ENCODE measurements at regions not wholly inside any gene's neighbourhood (a gene's known extent, or its start where the extent isn't known, plus 50 kb on each side); places are given as distances from the start of the nearest gene placed in this dataset.
"Not testable (repeated sequence)": the region's sequence is repeated elsewhere in the genome, so short reads cannot be mapped to it uniquely, and the experiment has no call there.

DNA sequence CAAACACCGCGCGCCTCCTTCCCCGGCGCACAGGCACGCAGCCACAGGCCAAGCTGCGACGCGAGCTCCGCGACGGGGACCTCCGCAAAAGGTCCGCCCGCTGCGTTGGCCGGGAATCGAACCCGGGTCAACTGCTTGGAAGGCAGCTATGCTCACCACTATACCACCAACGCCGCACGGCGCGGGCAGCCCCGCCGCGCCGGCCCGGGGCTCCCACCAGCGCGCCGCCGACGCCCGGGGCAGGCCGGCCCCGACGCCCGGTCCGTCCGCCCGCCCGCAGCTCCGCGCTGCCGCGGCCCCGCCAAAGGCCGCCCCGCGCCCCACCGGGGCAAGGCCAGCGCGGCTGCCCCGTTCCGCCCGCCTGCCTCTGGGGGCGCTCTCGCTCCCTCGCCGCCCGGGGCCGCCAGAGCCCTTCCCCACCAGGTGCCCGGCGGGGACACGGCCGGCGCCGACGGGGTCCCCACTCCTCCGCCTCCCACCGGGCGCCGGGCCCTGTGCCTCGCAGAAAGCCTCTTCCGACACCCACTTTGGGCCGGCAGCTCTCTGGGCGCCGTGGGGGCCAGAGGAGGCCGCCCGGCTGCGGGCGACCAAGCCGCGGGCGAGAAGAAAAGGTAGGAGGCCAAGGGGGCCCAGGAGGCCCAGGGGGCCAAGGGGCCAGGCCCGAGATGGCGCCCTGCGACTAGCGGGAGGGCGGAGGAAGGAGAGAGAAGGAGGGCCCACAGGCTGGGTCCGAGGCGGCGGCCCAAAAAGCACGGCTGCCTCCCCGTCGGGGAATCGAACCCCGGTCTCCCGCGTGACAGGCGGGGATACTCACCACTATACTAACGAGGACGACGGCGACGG lies 50.2 kb upstream of the FCGR2A start:
- DNase-seq (ENCODE audit: low spot score) = not testable (repeated sequence)

DNA sequence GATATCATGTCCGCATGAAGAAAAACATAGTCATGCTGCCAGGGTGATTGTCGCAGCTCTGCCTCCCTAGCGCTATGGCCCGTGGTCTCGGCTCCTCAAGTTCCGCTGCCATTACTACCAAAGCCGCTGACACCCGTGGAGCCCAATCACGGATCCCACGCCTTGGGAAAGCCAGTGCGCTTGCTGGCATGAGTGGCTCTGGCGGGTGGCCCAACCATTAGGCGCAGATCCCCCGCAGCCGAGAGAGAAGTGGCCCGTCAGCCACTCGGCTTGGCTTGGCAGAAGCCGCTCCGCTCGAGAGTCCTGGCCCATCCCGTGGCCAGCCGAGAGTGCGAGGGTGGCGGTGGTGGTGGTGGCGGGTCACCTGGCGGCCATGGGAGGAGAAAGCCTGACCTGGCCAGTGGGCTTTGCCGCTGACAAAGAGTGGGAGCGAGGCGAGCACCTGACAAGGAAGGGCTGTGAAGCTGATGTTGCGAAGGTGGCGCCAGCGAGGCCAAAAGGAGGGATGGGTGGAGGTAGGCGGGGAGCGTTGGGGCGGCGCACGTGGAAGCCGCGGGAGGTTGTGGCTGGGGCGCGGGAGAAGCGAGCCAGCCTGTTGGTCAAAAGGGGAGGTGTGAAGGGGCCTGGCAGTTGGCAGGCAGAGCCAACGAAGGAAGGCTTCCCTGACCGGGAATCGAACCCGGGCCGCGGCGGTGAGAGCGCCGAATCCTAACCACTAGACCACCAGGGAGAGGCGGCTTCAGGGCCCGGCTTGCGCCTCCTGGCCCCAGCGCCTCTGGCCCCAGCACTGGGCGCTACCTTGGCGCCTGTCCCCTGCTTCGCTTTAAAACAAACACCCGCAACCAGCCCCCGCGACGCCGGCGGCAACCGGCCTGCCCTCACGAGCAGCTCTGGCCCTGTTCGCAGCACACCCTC lies 51.0 kb upstream of the FCGR2A start:
- DNase-seq (ENCODE audit: low spot score) = not testable (repeated sequence)

DNA sequence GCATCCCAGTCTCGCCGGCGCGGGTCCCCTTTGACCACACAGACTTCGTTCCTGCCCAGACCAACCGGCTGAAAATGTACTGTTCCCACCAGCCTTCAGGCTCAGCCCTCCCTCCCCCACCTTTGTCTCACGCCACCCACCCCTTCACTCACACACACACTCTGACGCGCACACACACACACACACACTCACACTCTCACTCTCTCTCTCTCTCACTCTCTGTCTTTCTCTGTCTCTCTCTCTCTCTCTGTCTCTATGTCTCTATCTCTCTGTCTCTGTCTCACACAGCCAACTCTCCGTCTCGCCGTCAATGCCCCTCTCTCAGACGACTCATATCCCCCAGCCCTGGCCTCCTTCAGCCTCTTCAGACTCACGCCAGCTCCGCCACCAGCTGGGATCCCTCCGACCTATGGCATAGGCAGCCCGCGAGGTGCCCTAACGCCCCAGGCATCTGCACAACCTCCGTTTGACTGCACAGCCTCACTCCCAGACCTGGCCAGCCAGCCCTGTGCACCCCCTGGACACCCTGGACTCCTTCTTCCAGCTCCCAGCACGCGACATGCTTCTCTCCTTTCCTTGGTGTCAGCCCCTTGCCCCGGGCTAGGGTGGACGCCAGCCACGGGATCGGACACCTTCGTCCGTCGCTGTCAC lies 53.4 kb upstream of the FCGR2A start:
- DNase-seq (ENCODE audit: low spot score) = not testable (repeated sequence)

DNA sequence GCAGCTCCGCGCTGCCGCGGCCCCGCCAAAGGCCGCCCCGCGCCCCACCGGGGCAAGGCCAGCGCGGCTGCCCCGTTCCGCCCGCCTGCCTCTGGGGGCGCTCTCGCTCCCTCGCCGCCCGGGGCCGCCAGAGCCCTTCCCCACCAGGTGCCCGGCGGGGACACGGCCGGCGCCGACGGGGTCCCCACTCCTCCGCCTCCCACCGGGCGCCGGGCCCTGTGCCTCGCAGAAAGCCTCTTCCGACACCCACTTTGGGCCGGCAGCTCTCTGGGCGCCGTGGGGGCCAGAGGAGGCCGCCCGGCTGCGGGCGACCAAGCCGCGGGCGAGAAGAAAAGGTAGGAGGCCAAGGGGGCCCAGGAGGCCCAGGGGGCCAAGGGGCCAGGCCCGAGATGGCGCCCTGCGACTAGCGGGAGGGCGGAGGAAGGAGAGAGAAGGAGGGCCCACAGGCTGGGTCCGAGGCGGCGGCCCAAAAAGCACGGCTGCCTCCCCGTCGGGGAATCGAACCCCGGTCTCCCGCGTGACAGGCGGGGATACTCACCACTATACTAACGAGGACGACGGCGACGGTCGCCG lies 57.4 kb upstream of the FCGR2A start:
- not testable (repeated sequence) for DNase-seq (ENCODE audit: low spot score)

DNA sequence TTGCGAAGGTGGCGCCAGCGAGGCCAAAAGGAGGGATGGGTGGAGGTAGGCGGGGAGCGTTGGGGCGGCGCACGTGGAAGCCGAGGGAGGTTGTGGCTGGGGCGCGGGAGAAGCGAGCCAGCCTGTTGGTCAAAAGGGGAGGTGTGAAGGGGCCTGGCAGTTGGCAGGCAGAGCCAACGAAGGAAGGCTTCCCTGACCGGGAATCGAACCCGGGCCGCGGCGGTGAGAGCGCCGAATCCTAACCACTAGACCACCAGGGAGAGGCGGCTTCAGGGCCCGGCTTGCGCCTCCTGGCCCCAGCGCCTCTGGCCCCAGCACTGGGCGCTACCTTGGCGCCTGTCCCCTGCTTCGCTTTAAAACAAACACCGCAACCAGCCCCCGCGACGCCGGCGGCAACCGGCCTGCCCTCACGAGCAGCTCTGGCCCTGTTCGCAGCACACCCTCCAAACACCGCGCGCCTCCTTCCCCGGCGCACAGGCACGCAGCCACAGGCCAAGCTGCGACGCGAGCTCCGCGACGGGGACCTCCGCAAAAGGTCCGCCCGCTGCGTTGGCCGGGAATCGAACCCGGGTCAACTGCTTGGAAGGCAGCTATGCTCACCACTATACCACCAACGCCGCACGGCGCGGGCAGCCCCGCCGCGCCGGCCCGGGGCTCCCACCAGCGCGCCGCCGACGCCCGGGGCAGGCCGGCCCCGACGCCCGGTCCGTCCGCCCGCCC lies 58.1 kb upstream of the FCGR2A start:
- DNase-seq (ENCODE audit: low spot score) = not testable (repeated sequence)

DNA sequence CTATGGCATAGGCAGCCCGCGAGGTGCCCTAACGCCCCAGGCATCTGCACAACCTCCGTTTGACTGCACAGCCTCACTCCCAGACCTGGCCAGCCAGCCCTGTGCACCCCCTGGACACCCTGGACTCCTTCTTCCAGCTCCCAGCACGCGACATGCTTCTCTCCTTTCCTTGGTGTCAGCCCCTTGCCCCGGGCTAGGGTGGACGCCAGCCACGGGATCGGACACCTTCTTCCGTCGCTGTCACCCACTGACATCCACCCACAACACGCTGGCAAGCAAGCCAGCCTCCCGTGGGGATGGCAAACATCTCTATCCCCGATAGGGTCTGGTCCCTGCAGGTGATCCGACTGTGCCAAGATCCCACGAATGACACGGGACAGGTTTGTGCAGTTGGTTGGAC lies 60.5 kb upstream of the FCGR2A start:
- DNase-seq (ENCODE audit: low spot score) = not testable (repeated sequence)

DNA sequence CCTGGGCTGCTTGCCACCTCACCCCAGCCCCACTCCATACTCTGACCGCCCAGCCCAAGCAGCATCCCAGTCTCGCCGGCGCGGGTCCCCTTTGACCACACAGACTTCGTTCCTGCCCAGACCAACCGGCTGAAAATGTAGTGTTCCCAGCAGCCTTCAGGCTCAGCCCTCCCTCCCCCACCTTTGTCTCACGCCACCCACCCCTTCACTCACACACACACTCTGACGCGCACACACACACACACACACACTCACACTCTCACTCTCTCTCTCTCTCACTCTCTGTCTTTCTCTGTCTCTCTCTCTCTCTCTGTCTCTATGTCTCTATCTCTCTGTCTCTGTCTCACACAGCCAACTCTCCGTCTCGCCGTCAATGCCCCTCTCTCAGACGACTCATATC lies 61.0 kb upstream of the FCGR2A start:
- not testable (repeated sequence) for DNase-seq (ENCODE audit: low spot score)

DNA sequence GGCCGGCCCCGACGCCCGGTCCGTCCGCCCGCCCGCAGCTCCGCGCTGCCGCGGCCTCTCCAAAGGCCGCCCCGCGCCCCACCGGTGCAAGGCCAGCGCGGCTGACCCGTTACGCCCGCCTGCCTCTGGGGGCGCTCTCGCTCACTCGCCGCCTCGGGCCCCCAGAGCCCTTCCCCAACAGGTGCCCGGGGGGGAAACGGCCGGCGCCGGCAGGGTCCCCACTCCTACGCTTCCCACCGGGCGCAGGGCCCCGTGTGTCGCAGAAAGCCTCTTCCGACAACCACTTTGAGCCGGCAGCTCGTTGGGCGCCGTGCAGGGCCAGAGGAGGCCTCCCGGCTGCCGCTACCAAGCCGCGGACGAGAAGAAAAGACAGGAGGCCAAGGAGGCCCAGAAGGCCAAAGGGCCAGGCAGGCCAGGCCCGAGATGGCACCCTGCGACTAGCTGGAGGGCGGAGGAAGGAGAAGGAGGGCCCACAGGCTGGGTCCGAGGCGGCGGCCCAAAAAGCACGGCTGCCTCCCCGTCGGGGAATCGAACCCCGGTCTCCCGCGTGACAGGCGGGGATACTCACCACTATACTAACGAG lies 64.9 kb upstream of the FCGR2A start:
- peak; percentile 74 for DNase-seq (ENCODE audit: low spot score)

DNA sequence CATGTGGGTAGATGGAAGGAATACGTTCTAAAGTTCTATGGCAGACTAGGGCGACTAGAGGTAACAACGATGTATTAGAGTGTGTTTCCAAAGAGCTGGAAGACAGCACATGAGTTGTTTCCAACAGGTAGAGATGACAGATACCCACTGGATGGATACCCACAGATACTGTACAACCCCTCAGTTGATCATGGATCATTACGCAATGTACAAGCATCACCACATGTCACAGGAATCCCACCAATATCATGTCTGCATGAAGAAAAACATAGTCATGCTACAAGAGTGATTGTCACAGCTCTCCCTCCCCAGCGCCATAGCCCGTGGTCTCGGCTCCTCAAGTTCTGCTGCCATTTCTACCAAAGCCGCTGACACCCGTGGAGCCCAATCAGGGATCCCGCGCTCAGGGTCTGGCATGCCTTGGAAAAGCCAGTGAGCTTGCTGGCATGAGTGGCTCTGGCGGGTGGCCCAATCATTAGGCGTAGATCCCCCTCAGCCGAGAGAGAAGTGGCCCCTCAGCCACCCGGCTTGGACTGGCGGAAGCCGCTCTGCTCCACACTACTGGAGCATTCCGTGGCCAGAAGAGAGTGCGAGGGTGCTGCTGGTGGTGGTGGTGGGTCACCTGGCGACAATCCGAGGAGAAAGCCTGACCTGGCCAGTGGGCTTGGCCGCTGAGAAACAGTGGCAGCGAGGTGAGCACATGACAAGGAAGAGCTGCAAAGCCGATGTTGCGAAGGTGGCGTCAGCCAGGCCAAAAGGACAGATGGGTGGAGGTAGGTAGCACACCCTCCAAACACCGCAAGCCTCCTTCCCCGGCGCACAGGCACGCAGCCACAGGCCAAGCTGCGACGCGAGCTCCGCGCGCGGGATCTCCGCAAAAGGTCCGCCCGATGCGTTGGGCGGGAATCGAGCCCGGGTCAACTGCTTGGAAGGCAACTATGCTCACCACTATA lies 65.7 kb upstream of the FCGR2A start:
- DNase-seq (ENCODE audit: low spot score) = no peak

DNA sequence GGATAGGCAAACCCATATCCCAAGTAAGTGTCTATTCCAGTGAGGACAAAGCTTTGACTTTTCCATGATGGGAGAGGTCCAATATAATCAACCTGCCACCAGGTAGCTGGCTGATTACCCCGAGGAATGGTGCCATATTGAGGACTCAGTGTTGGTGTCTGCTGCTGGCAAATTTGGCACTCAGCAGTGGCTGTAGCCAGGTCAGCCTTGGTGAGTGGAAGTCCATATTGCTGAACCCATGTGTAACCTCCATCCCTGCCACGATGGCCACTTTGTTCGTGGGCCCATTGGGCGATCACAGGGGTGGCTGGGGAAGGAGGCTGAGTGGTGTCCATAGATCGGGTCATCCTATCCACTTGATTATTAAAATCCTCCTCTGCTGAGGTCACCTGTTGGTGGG lies 65.5 kb upstream of the CFAP126 start:
- DNase-seq (ENCODE audit: low spot score) = not testable (repeated sequence)

DNA sequence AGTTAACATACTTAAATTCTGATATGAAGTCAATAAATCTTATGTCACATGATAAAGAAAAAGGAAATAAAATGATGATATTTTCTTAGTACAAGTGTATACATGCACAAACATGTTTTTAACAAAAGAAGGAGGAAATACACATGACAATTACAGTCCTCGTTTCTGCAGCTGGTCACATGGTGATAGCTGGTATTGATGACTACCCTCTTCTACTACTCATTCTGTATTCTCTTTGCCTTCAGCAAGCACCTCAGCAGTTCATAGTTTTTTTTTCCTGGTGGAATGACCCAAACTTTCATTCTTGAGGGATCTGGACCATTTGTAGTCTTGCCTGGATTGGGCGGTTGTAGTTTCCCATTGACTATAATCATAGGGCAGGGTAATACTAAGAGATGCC lies 64.4 kb upstream of the CFAP126 start:
- DNase-seq (ENCODE audit: low spot score) = no peak

DNA sequence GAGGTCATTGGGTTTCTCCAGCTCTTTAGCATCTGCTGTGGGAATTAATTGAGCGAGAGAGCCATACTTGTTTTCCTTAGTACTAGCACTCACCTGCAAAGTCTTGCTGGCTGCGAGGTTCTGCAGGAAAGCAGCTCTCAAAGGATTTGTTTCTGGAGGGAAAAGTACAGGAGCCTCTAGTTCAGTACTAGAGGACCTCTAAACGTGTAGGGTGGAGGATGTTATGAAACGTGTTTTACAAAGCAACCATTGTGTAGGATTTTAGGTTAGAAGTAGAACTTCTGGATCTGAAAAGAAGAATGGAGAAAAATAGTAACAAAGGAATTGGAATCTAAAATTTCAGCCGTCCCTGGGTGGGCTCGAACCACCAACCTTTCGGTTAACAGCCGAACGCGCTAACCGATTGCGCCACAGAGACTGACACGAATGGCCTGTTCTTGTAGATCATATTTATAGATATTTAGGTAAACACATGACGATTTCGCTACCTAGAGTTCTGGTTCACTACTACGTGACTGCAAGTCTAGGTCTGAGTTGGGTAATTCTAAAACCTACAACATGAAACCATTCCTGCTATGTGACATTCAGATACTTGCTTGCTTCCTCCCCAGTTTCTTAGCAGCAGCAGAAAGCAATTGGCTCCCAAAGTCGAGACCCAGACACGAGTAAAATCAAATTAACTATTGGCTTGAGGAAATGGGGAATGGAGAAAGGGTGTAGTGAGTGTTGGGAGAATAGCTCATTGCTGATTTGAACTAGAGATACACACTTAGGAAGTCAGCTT lies 60.2 kb upstream of the CFAP126 start:
- peak; percentile 25 for DNase-seq (ENCODE audit: low spot score)

DNA sequence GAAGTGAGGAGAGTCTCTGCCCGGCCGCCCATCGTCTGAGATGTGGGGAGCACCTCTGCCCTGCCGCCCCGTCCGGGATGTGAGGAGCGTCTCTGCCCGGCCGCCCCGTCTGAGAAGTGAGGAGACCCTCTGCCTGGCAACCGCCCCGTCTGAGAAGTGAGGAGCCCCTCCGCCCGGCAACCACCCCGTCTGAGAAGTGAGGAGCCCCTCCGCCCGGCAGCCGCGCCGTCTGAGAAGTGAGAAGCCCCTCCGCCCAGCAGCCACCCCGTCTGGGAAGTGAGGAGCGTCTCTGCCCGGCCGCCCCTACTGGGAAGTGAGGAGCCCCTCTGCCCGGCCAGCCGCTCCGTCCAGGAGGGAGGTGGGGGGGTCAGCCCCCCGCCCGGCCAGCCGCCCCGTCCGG lies 55.2 kb upstream of the CFAP126 start:
- DNase-seq (ENCODE audit: low spot score) = not testable (repeated sequence)

DNA sequence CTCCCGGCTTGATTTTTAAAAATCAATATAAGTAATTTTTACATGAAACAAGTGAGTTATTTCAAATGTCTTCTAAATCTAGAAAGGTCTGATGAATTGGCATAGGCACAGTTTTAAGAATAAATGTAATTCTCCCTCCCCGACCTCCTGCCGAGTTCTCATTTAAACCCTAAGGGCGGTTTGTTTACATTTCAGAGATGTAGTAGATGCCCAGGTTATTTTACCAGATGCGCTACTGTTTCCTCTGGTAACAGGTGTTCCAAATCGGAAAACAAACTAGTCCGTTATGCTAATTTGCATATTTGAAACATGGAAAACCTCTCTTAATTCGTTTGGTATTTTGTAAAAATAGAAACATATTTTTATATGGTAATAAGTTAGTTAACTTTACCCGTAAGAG lies 53.8 kb upstream of the CFAP126 start:
- no peak for DNase-seq (ENCODE audit: low spot score)

DNA sequence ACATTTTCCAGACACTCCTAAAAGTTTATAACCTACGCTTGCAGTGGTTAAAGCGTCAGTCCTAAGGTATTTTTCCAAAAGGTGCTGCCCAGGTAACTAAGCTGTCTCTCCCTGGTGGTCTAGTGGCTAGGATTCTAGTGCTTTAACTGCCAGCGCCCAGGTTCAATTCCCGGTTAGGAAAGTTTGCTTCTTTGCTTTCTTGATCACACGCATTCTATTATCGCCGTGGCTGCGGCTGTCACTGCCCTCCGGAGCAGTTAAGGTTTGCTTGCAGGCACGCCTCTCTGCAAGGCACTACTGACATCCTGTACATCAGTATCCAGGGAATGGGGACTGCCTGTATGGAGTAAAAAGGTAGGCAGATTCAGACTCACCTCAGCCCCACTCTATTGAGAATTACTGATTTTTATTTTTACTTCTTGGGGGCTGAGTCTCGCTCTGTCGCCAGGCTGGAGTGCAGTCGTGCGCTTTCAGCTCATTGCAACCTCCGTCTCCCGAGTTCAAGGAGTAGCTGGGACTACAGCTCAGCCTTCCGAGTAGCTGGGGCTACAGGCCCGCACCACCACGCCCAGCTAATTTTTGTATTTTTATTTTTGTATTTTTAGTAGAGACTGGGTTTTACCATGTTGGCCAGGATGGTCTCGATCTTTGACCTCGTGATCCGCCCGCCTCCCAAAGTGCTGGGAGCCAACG lies 53.2 kb upstream of the CFAP126 start:
- DNase-seq (ENCODE audit: low spot score) = no peak

DNA sequence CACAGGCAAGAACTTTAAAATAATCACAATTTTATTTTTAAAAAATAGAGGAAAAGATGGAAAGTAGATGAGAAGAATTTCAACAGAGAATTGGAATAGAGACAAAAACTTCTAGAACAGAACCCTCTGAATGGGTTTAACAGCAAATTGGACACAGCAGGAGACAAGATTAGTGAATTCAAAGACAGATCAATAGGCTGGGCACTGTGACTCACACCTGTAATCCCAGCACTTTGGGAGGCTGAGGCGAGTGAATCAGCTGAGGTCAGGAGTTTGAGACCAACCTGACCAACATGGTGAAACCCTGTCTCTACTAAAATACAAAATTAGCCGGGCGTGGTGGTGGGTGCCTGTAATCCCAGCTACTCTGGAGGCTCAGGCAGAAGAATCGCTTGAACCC lies 49.9 kb upstream of the CFAP126 start:
- DNase-seq (ENCODE audit: low spot score) = not testable (repeated sequence)

All from AG20443 (cell line).